GM12878 (cell line): ENCODE measurements at regions not wholly inside any gene's neighbourhood (a gene's known extent, or its start where the extent isn't known, plus 50 kb on each side); places are given as distances from the start of the nearest gene placed in this dataset.

Experiments used
- ATAC-seq: fragments of 200-7000 bp; cut with Tn5 transposase; 3 replicates; pipeline ENCODE4 v1.9.1; 2020; ENCODE audit warnings: mild to moderate bottlenecking, moderate library complexity
- BruUV-seq: library from RNA; stranded (reverse); fragments of 400-500 nt; replicated peaks from 2 replicates; lab custom pipeline; 2021; lab: Mats Ljungman, UMichigan
- CTCF ChIA-PET: fragments of 300-600 bp; sonication (Branson Sonifier 250); formaldehyde crosslinking; extraction: SDS; loops from one replicate; lab custom pipeline; 2021; ENCODE audit warnings: inconsistent platforms; lab: Yijun Ruan, JAX
- POLR2A ChIA-PET: fragments of 350-600 bp; formaldehyde crosslinking; extraction: SDS; loops from one replicate; lab custom pipeline; 2021; ENCODE audit warnings: inconsistent platforms; lab: Charles Lee
- RAD21 ChIA-PET: fragments of 300-600 bp; sonication (Branson Sonifier 250); formaldehyde crosslinking; loops from one replicate; lab custom pipeline; 2023; ENCODE audit warnings: antibody characterized with exemption; ENCODE audit not compliant: unreplicated experiment; lab: Charles Lee
- SMC1A ChIA-PET: fragments of 300-600 bp; sonication (Branson Sonifier 250); formaldehyde crosslinking; loops from one replicate; lab custom pipeline; 2023; ENCODE audit not compliant: unreplicated experiment, uncharacterized antibody; lab: Charles Lee
- DNase-seq: peaks from one replicate; pipeline ENCODE4 v3.0.0-alpha.2; 2011; ENCODE audit warnings: low read depth, low spot score
- FAIRE-seq: peaks from 3 replicates; lab custom pipeline; 2011; peaks lifted over from hg19 to GRCh38; lab: Jason Lieb, UNC
- H2AFZ ChIP-seq: 2 replicates; pipeline ENCODE4 v1.6.0; 2011; ENCODE audit warnings: low read depth, low read length, control low read depth; ENCODE audit not compliant: control insufficient read depth
- H3K27ac ChIP-seq: 2 replicates; pipeline ENCODE4 v1.5.1; 2011; ENCODE audit warnings: control low read depth; ENCODE audit not compliant: control insufficient read depth, insufficient read depth
- H3K27me3 ChIP-seq, 2 experiments: replicated peaks in 1 of 2; 2 replicates each; pipeline versions ENCODE4 v1.6.0 to v1.6.1; 2011; ENCODE audit warnings: low read length in 1 of 2; ENCODE audit not compliant: control insufficient read depth in 2 of 2, insufficient read depth in 2 of 2
- H3K36me3 ChIP-seq, 2 experiments: 2 replicates each; pipeline ENCODE4 v1.5.1; 2011; ENCODE audit warnings: low read length in 1 of 2; ENCODE audit not compliant: control insufficient read depth in 2 of 2, insufficient read depth in 2 of 2
- H3K4me1 ChIP-seq: 2 replicates; pipeline ENCODE4 v1.6.1; 2011; ENCODE audit warnings: mild to moderate bottlenecking, low read length, moderate library complexity, mixed read lengths; ENCODE audit not compliant: control insufficient read depth, insufficient read depth
- H3K4me2 ChIP-seq: 2 replicates; pipeline ENCODE4 v1.6.0; 2011; ENCODE audit warnings: control low read depth; ENCODE audit not compliant: control insufficient read depth, insufficient read depth
- H3K4me3 ChIP-seq: fragments of 200-600 bp; sonication (generic); 2 replicates; pipeline ENCODE4 v1.5.1; 2016
- H3K79me2 ChIP-seq: 2 replicates; pipeline ENCODE4 v1.6.0; 2011; ENCODE audit warnings: low read length; ENCODE audit not compliant: control insufficient read depth, insufficient read depth
- H3K9ac ChIP-seq: 2 replicates; pipeline ENCODE4 v1.8.0; 2011; ENCODE audit warnings: low read length, control low read depth, mixed read lengths; ENCODE audit not compliant: control insufficient read depth, insufficient read depth
- H3K9me3 ChIP-seq: replicated peaks from 3 replicates; pipeline ENCODE4 v1.5.1; 2011; ENCODE audit warnings: mild to moderate bottlenecking, low read length; ENCODE audit not compliant: control insufficient read depth, insufficient read depth
- H4K20me1 ChIP-seq: 2 replicates; pipeline ENCODE4 v1.6.0; 2011; ENCODE audit not compliant: control insufficient read depth, insufficient read depth
- EED ChIP-seq: sonication (generic); IDR thresholded peaks from 2 replicates; pipeline ENCODE4 v1.6.1; 2016; ENCODE audit warnings: antibody characterized with exemption, low read depth
- IKZF1 ChIP-seq: fragments of 450-650 bp; conservative IDR thresholded peaks from 2 replicates; pipeline ENCODE4 v1.6.1; 2017; ENCODE audit warnings: antibody characterized with exemption, mild to moderate bottlenecking
- NR2F1 ChIP-seq: fragments of 450-650 bp; conservative IDR thresholded peaks from 2 replicates; pipeline ENCODE4 v1.6.1; 2017; ENCODE audit warnings: mild to moderate bottlenecking
- SIN3A ChIP-seq: IDR thresholded peaks from 2 replicates; pipeline ENCODE4 v1.6.1; 2012; ENCODE audit warnings: low read depth, low read length, improper control_type of control experiment
- WGBS: methylation state at CpG from one replicate; pipeline ENCODE4 v1.1.6; 2016; ENCODE audit warnings: low lambda C conversion rate; ENCODE audit not compliant: insufficient replicate concordance, insufficient coverage; ENCODE audit errors: missing lambda C conversion rate; 5-methylcytosine and 5-hydroxymethylcytosine counted together
- in situ Hi-C: fragments of 300-500 bp; cut with MboI; formaldehyde crosslinking; loops from 9 replicates; pipeline ENCODE4 v1.14.3; 2018; ENCODE audit warnings: mixed read lengths
- intact Hi-C: fragments of 100-400 bp; cut with micrococcal nuclease; formaldehyde crosslinking; loops from one replicate; pipeline ENCODE4 v1.14.2; 2022; ENCODE audit not compliant: unreplicated experiment
- TF ChIP-seq, protein P1 (sequence below): fragments of 450-650 bp; IDR thresholded peaks from 2 replicates; pipeline ENCODE4 v1.6.1; 2017; ENCODE audit warnings: low read depth, mild to moderate bottlenecking, moderate library complexity
- TF ChIP-seq, protein P2 (sequence below): IDR thresholded peaks from 2 replicates; pipeline ENCODE4 v1.6.1; 2011; ENCODE audit warnings: mild to moderate bottlenecking, low read depth, low read length, moderate library complexity; ENCODE audit not compliant: insufficient replicate concordance

DNA sequence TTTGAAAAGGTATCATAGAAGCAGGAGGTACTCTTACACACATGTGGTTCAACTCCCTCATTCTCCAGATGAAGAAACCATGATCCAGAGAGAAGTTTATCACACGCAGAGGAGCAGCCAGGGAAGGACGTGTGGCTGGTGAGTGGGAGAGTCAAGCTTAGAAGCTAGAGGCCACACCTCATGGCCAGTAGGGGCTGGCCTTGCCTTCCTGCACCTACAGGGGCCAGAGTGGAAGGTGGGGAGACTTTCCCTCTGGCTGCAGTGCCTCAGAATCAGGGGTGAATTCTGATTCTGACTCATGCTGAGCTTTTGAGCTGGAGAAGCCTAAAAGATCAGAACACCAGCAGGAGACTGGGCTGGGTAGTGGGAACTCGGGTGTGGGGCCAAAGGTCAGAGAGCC, 1067.9 kb downstream of the BCL11B start:
- ChIA-PET CTCF (interaction anchor here (0.8 to 2.9 kb wide), 9 partner anchors 9 to 1062 kb away, joined by 3 to 13 read pairs (median 4); no protein-coding TSS in a partner anchor), RAD21 (interaction anchor here (0.7 to 22.4 kb wide), 12 partner anchors 10 to 64 kb away, joined by 3 to 407 read pairs (median 5); no protein-coding TSS in a partner anchor), POLR2A (interaction anchor here (0.6 to 2.3 kb wide), 4 partner anchors 12 to 796 kb away, joined by 4 to 14 read pairs (median 5); no protein-coding TSS in a partner anchor), SMC1A (interaction anchor here (0.8 to 17.5 kb wide), 19 partner anchors 10 to 1063 kb away, joined by 3 to 320 read pairs (median 6); no protein-coding TSS in a partner anchor)
- no TSS peak for BruUV-seq
- Histone ChIP-seq H3K4me1 (peaks cover 3% of the 10 kb centered on the region), H3K79me2 (no peaks in the 10 kb centered on the region), H3K4me2 (no peak overlapping the region), H3K36me3 (no peaks in the 10 kb centered on the region), H2AFZ (no peak overlapping the region), H3K9me3 (no peaks in the 10 kb centered on the region), H3K9ac (no peak overlapping the region), H3K27me3 (no peaks in the 10 kb centered on the region), H4K20me1 (no peaks in the 10 kb centered on the region), H3K27ac (no peak overlapping the region), H3K4me3 (no peak overlapping the region)
- intact Hi-C loops: no loop called here
- FAIRE-seq: no peak
- DNase-seq: no peak
- 0% methylated on average over 3 of the region's 3 CpGs for WGBS
- in situ Hi-C loops: no loop called here
- TF ChIP-seq SIN3A: no peak
- TF ChIP-seq, protein P1, sequence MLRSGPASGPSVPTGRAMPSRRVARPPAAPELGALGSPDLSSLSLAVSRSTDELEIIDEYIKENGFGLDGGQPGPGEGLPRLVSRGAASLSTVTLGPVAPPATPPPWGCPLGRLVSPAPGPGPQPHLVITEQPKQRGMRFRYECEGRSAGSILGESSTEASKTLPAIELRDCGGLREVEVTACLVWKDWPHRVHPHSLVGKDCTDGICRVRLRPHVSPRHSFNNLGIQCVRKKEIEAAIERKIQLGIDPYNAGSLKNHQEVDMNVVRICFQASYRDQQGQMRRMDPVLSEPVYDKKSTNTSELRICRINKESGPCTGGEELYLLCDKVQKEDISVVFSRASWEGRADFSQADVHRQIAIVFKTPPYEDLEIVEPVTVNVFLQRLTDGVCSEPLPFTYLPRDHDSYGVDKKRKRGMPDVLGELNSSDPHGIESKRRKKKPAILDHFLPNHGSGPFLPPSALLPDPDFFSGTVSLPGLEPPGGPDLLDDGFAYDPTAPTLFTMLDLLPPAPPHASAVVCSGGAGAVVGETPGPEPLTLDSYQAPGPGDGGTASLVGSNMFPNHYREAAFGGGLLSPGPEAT: no peak
- TF ChIP-seq EED: peak; percentile 18; the same call in 1 of the 2 replicates
- TF ChIP-seq, protein P2, sequence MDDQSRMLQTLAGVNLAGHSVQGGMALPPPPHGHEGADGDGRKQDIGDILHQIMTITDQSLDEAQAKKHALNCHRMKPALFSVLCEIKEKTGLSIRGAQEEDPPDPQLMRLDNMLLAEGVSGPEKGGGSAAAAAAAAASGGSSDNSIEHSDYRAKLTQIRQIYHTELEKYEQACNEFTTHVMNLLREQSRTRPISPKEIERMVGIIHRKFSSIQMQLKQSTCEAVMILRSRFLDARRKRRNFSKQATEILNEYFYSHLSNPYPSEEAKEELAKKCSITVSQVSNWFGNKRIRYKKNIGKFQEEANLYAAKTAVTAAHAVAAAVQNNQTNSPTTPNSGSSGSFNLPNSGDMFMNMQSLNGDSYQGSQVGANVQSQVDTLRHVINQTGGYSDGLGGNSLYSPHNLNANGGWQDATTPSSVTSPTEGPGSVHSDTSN: no peak
- TF ChIP-seq IKZF1: peak; percentile 21; the same call in 1 of the 2 replicates
- 0 out of 2 replicates have a peak, but pooled peaks have one; percentile 57 for TF ChIP-seq NR2F1
- no peak for ATAC-seq
